GM21786 (cell line): ENCODE measurements at regions not wholly inside any gene's neighbourhood (a gene's known extent, or its start where the extent isn't known, plus 50 kb on each side); places are given as distances from the start of the nearest gene placed in this dataset.
"Not testable (repeated sequence)": the region's sequence is repeated elsewhere in the genome, so short reads cannot be mapped to it uniquely, and the experiment has no call there.

ENCODE experiments used
- ATAC-seq: cut with Tn5 transposase; IDR thresholded peaks from one replicate; pipeline ENCODE4 v1.9.1; 2021; ENCODE audit not compliant: unreplicated experiment

DNA sequence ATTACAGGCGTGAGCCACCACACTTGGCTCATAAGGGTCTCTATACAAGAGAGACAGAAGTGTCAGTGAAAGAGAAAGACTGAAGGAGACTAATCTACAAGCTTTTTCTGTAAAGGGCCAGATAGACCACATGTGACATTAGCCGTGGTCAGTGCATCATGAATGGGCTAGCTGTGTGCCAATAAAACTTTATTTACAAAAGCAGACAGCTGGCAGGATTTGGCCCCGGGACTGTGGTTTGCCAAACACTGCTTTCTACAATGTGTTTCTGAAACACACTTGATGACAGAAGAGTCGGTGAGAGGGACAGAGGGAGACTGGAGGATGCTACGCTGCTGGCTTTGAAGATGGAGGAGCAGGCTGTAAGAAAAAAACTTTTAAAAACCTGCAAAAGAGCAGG, 285.4 kb downstream of the TFAP2C start:
- no peak for ATAC-seq

DNA sequence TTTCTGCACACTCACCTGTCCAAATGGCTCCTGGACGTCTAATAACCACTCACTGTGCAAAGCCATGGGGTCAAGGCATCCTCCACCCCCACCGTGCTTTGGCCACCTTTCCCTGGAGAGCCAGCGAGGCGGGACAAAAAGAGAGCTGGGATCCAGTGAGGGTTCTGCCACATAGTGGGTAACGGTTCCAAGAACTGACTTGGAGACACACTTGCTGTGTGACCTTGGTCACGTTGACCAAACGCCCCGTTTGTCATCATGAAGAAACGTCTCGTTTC, 287.2 kb downstream of the TFAP2C start:
- no peak for ATAC-seq

DNA sequence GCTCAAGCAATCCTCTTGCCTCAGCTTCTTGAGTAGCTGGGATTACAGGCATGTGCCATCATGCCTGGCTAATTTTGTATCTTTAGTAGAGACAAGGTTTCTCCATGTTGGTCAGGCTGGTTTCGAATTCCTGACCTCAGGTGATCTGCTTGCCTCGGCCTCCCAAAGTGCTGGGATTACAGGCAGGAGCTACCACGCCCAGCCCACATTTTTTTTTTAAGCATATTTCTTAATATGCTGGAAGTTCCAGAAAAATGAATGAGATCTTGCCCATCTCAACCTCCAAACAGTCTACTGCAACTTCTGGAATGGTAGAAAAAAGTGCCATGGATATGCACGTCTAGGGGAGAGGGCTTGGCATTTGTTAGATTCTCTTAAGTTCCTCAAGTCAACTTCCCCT, 290.9 kb downstream of the TFAP2C start:
- not testable (repeated sequence) for ATAC-seq

DNA sequence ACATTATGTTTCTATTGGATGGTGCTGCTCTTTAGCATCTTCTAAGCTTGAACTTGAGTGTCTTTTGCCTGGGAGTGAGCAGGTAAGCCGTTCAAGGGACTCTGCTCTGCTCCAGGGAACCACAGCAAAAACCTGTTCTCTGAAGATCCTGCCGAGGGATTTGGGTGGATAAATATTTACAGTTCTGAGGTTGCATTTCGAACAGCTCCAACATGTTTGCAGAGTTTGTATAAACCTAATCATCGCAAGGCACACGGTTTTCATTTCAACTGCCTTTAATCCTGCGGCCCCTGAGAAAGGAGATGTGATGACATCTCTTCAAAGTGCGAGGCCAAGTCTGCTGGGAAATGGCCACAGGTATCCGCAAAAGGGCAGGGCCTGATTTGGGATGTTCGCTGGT, 293.4 kb downstream of the TFAP2C start:
- no peak for ATAC-seq

DNA sequence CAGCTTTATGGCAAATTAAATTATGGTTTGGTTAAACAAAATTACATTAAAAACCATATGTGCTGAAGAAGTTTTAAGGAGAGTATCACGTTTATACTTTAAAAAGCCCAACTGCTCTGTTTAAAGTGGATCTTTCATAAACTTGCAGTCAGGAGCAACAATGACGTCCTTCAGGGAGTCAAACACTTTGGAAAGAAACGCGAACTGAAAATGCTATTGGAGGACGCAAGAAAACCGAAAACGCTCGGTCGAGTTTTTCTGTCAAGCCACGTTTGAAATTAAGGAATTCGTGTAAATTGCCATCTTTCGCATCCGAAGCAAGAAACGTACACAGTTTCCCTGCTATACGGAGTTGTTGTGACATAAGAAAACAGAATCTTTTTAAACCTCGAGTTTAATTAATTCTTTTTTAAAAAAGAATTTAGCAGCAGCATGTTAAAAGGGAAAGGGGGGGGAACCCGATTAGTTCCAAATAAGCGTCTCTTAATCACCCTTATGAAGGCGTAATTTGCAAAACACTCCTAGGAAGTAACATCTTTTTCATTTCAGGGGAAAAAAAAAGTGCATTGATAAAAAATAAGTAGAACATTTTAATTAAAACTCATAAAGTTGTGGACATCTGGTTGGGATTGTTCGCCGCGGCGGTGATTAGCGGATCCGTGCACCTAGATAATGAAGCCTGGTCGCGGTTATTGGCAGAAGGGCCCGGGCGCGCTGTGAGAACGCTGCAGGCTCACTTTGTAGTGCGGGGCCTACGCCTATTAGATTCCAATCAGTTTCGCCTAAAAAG, 295.4 kb downstream of the TFAP2C start:
- ATAC-seq, result no peak

DNA sequence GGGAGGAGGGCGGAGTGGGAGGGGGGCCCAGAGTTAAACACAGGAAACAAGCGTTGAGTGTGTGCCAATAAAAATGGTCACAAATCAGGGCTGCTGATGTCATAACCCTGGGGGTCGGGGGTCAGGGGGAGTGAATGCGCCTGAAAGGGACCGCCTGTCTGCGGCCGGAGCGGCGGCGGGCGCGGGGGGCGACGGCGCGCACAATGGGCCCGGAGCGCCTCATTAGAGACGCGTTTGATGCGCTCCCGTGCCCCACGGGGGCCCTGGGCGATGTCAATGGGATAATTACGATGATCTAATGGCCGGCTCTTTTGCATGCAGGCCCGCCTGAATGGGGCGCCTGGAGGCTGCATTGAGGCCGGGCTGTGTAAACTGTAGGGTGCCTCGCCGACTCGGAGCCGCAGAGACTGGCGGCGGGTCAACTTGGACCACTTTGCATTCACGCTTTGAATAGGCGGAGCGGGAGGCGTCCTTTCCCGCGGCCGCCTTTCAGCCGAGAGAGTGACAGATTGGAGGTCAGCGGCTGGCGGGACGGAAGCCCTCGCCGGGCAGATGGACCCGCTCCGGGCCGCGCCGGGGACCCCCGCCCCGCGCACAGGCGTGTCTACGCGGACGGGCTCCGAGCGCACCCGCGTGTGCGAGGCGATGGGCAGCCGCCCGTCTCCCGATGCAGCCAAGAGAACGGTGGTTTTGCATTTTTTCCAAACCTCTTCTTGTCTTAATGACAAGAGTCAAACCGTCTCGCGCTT, 296.1 kb downstream of the TFAP2C start:
- no peak for ATAC-seq

DNA sequence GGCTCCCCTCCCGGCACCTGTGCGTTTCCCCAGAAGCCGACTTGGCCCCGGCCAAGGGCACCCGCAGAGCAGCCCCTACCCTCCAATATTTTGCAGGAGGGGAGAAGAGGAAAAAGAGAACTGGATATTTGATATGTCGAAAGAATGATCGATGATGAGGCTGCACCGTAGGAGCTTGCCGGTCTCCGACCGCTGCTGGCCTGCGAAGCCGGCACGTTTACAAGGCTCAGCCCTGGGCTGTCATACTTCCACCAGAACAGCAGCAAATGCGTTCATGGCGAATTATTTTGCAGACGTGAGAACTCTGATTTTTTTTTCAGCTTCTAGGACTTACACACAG, 296.7 kb downstream of the TFAP2C start:
- no peak for ATAC-seq

DNA sequence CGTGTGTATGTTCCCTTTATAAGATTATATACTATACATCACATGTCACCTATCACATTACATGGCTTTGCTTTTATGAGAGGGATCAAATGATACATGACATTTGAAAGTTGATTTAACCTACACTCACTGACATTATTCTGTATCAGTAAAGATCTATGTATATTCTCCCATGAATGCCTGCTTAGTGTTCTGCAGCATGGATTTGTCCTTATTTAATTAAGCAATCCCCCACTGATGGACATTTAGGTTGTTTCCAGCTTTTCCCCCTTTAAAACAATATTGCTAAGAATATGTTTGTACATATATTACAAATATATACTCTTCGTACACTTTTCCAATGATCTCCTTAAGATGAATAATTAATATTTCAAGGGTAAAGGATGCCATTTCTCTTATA, 297.4 kb downstream of the TFAP2C start:
- ATAC-seq, result no peak

DNA sequence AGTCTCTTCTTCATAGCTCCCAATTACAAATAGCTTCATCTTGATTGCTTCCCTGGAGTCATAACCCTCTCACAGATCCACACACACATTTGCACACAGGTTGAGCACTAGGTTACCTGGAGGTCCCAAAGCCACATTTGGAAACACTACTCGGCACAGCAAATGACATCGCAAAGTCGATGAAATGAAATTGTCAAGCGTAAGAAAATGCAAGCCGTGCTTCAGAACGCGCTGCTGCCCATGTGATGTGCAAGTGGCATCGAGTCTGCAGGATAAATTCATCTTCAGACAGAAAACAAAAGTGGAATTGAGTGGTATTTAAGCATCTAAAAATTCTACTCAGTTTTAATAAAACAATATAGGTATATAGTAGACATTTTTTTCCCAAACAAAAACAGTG, 298.0 kb downstream of the TFAP2C start:
- ATAC-seq, result no peak

DNA sequence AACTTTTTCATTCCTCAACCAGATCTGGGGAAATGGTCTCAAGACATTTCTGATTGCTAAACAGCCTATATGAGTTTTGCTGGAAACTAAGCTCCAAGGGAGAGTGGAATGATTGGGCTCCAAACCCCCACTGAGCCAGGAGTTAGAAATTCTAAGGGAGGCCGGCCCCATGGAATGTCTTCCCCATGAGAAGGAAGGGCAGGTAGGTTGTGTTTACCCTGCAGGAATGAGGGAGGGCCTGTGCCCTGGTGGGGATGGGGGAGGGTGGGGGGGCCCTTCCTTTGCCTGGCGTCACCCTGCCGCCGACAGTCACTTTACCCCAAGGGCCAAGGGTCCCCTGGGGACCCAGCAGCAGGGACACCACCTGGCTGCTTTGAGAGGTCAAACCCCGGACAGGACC, 298.9 kb downstream of the TFAP2C start:
- no peak for ATAC-seq

DNA sequence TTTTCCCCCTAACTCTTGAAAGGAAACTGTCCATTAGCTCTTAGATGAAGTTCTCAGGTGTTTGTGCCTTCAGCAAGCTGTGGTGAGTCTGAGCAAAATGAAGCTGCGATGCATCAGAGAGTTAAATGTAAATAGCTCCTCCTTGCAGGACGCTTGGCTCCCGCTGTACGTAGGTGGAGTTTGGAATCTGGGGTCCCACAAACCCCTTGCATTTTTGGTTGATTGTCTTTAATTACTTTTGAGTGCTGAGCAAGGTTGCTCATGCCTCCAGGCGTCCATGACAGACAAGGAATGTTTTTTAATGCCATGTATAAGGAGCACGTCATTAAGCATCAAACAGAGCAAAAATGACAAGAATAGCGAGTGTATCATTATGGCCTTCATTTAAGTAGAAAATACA, 300.5 kb downstream of the TFAP2C start:
- no peak for ATAC-seq

DNA sequence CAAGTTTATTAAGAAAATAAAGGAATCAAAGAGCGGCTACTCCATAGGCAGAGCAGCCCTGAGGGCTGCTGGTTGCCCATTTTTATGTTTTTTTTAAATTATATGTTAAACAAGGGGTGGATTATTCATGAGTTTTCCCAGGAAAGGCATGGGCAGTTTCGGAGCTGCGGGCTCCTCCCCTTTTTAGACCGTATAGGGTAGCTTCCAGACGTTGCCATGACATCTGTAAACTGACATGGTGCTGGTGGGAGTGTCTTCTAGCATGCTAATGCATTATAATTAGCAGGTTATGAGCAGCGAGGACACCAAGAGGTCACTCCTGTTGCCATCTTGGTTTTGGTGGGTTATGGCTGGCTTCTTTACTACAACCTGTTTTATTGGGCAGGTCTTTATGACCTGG, 301.8 kb downstream of the TFAP2C start:
- ATAC-seq, result no peak

DNA sequence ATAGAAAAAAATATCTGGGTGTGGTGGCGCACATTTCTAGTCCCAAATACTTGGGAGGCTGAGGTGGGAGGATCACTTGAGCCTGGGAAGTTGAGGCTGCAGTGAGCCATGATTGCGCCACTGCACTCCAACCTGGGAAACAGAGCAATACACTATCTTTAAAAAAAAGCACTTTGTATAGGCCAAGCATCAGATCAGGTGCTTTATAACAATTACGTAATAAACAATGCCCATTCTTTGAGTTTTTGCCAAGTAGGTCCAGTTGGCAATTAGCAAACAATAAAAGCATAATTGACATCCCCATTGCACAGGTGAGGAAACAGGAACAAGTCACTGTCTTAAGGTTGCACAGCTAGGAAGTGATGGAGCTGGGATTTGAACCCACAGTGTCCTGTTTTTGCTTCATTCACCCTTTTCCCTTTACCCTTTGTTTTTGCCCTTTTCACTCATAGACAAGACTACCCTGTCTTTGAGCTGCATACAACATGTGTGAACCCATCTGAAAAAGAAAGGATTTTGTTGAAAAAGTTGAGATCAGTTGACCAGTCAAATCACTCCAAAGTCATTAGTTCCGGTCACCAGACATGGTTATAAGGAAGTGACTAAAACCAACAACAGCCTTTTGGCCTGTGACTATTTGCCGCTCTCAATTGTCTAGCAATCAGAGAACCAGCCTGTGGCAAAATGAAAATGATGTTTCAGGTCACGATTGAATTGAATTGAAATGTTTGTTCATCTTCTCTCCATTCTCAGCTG, 303.6 kb downstream of the TFAP2C start:
- ATAC-seq, result no peak

DNA sequence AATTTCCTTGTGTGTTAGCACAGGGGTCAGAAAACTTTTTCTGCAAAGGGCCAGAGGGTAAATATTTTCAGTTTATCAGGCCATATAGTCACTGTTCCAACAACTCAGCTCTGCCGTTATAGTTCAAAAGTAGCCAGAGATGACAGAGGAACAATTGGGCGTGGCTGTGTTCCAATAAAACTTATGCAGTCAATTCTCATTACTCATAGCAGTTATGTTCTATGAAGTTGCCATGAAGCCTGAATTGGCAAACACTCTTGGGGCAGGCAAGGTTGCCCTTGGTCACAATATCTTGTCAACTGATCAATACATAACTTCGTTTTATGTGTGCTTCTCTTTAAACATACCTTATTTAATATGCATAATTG, 304.2 kb downstream of the TFAP2C start:
- ATAC-seq, result no peak

DNA sequence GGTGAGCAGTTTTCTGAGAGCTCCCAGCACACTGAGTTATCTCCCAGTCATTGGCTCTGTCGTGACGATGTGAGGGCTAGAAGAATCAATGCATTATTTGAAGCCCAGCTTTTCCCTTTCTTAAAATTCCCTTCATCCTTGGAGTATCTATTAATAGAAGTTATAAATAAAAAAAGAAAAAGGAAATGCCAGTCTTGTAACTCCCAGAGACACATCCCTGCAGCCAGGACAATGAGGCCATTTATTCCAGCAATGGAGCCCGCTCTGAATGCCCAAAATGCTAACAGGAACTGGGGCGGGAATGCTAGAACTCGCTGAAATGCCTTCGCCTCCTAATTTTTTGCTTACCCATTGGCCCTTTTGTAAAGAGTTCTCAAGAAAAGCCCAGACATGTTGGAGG, 305.8 kb downstream of the TFAP2C start:
- ATAC-seq, result no peak

DNA sequence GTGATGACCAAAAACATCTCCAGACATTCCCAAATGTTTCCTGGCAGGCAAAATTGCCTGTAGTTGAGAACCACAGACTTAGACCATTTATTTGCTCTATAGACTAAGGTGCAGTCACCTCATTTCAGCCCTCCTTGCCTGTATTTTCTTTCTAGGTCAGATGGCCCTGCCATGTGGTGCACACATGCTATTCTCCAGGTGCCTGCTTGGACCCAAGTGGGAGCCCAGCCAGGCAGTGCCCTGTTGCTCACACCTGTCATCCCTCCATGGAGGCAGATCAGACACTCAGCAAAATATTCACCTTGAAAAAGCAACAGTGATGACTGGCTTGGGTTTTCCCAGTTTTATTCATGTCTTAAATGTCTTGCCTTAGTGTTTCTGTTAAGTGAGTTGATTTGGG, 311.4 kb downstream of the TFAP2C start:
- ATAC-seq, result no peak

DNA sequence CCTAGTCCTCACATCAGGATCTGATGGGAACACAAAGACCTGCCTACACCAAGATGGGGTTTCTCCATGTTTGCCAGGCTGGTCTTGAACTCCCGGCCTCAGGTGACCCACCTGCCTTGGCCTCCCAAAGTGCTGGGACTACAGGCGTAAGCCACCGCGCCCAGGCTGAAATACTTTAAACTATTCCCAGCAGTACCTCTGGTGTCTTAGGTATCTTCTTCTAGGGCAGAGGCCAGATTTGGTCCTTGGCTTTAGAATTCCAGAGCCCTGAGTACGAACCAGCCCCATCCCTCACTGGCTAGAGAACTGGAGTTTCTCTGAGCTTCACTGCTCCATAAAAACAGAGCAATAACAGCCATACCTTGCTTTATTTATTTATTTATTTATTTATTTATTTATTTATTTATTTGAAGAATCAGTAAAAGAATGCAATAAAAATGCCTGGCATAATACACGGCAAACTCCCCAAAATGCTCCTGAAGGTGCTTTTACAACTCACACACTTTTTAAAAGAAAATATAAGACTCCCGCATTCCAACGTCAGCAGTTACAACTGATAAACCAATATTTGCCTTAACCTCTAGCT, 312.1 kb downstream of the TFAP2C start:
- ATAC-seq, result no peak

DNA sequence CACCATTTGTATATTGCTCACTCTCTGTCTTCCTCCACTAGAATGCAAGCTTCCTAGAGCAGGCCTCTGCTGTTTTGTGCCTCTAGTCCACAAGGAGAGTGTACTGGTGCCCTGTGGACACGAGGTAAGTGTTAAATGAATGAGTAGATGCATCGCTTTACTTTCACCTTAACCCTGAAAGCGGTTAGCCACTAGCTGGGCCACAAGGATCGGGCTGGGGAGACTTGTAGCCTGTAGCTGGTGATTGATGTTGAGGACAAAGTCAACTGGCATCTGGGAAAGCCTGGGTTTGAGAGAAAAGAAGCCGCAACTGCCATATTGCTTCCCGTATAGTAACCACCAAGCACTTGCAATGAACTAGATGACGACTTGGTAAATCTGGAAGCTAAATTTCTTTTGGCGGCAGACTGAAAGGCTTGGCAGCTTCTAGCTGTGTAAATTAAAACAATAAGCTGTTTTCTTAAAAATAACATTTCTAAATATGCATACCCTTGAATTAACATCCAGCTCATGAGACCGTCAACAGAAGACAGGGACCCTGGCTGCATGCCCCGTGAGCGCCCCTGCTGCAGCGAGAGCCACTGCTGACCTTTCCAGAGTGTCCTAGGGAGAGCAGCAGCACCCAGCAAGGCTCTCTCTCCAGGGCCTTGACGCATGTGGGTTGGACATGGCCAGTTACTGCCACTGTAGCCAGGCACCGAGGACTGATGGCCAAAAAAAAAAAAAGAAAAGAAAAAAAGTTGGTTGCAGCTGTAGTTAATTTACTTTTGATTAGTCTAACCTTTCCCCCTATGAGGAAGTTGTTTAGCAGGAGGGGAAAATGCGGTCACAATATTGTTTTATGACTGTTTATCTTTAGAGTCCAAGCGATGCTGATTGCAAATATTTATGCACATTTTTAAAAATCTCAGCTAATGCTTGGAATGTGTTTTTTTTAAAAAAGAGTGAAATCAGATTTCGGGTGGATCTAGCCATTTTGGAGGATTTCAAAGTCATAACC, 315.1 kb downstream of the TFAP2C start:
- no peak for ATAC-seq

DNA sequence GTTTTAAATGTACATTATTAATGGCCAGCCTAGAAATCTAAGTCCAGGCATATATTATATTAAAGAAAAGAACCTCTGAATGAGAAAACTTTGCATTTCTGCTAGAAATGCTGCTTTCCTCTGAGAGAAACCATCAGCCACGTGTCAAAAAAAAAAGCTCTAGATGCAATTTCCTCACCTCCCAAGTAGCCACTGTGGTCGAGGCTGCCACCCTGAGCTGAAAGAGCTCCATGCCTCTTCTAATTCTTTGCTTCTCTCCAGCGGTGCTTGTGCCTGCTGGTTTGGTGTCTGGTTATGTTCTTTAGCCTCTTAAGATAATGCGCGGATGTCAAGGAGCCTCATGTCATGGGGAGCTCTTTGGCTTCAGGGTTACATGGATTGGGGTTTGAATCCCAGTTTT, 316.0 kb downstream of the TFAP2C start:
- no peak for ATAC-seq

DNA sequence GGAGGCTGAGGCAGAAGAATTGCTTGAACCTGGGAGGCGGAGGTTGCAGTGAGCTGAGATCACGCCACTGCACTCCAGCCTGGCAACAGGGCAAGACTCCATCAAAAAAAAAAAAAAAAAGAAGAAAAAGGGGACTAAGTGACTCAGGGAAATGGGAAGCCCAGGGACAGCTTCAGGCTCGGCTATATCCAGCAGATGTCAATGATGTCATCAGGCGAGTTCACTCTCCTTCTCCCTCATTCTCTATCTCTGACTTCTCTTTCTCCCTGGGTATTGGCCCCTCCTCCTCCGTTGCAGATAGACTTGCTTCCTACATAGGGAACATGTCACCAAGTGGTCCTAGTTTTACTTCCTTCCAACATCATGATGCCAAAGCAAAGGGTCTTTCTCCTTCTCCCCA, 316.8 kb downstream of the TFAP2C start:
- no peak for ATAC-seq

DNA sequence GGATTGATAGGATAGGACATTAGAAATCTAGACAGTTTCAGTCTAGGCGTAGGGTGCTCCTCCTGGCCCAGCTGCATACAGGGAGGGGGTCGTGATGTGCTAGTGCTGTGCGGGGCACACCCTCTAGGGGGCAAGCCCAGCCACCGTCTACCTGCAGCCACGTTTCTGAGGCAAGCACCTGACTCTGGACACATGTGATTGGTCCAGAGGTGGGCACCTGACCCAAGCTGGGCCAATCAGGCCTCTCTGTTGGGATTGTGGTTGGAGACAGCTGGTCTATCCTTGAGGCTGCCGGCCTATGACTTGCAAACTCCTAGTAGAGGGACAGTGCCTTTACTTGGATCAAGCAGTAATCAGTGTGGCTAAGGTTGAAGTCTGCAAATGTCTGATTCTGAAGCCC, 317.1 kb downstream of the BMP7 start:
- no peak for ATAC-seq
